ENCODE measurements at regions not wholly inside any gene's neighbourhood (a gene's known extent, or its start where the extent isn't known, plus 50 kb on each side); places are given as distances from the start of the nearest gene placed in this dataset.

DNA sequence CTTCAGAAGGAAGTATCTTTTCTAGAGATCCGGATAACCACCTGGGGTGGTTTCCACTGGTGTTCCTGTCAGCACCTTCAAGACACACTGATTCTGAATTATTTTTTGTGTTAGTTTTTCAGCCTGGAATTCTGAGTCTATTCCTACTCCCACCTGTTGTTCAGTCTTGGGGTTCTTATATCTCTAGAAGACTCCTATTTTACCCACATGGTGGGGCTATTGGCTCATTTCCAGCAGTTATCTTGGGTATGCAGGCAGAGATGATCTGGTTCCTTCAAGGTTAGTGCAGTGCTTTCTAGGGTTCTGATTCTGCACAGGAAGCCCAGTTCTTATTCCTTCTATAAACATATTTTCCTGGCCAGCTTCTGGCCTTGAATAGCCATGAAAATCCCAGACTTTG, 175.6 kb upstream of the PDE7B start:
- Histone ChIP-seq H4K20me1 (replicated peaks; ENCODE audit: insufficient read depth) (no peaks in the 10 kb centered on the region), H3K4me3 (no peak overlapping the region), H3K9me2 (ENCODE audit: insufficient read depth) (no peaks in the 10 kb centered on the region), H3K79me2 (replicated peaks; ENCODE audit: insufficient read depth) (no peaks in the 10 kb centered on the region), H2AFZ (no peak overlapping the region), H3K4me1 (ENCODE audit: insufficient read depth) (no peaks in the 10 kb centered on the region), H3K4me2 (no peak overlapping the region), H3F3A (replicated peaks; ENCODE audit: low read depth) (no peaks in the 10 kb centered on the region), H3K27ac (ENCODE audit: low read depth) (no peak overlapping the region), H3K27me3 (ENCODE audit: insufficient read depth) (no peaks in the 10 kb centered on the region), H3K36me3 (ENCODE audit: insufficient read depth) (no peaks in the 10 kb centered on the region)
- Mint-ChIP-seq H3K9me3 (no peaks in the 10 kb centered on the region), H3K27me3 (ENCODE audit: insufficient read depth, low read depth, poor library complexity) (peaks cover 4% of the 10 kb centered on the region), H3K27ac (no peak overlapping the region), H3K36me3 (ENCODE audit: low read depth) (no peaks in the 10 kb centered on the region), H3K4me3 (no peak overlapping the region), H3K4me1 (no peaks in the 10 kb centered on the region)
- ATAC-seq (peak; percentile 98), DNase-seq (ENCODE audit: low spot score) (peak; percentile 85)
- no peak for TF ChIP-seq EZH2phosphoT487 (IDR thresholded peaks at IDR 0.05; ENCODE audit: unreplicated experiment)
- TF ChIP-seq, protein P1, sequence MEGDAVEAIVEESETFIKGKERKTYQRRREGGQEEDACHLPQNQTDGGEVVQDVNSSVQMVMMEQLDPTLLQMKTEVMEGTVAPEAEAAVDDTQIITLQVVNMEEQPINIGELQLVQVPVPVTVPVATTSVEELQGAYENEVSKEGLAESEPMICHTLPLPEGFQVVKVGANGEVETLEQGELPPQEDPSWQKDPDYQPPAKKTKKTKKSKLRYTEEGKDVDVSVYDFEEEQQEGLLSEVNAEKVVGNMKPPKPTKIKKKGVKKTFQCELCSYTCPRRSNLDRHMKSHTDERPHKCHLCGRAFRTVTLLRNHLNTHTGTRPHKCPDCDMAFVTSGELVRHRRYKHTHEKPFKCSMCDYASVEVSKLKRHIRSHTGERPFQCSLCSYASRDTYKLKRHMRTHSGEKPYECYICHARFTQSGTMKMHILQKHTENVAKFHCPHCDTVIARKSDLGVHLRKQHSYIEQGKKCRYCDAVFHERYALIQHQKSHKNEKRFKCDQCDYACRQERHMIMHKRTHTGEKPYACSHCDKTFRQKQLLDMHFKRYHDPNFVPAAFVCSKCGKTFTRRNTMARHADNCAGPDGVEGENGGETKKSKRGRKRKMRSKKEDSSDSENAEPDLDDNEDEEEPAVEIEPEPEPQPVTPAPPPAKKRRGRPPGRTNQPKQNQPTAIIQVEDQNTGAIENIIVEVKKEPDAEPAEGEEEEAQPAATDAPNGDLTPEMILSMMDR (conservative IDR thresholded peaks at IDR 0.05; ENCODE audit: low read depth in 2 of 2): peak; percentile 84 to 86

DNA sequence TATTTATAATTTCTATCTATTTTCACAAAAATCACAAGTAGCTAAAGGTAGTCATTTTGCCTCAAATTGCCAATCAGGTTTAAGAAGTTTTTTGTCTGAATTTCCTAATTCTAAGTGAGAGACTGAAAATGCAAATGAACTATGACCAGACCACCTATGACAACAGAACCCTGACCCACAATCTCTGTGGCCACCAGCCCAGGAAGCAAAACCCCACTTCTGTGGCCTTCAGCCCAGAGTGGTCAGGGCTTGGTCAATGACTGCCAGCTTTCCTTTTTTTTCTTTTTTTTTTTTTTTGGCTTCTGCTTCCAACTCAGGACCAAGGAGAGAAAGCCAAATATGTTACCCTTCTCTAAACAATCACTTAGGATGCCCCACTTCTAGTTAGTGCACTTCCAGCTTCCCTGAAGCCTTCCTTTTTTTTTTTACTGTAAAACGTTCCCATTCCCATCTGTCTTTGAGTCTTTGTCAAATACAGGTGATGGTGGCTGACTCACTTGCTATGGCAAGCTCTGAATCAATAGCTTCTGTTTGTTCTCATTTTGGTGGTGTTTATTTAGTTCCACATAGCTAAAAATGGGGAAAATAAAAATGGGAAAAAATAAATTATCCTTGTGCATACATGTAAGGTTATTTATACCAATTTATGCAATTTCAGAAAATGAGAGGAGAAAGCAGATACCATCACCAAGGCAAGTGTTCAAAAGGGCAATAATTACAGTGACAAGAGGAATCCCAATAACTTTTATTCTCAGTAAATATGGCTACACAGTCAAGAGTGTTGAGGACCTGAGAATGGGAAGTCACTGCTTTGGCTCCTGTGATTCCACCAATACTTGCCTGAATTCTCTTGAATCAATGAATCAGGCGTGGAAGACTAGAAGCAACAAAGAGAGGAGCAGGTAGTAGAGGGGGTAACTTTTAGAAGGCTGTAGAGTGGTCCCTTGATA, 170.3 kb upstream of the PDE7B start:
- H3K79me2 ChIP-seq (replicated peaks; ENCODE audit: insufficient read depth): no peaks in the 10 kb centered on the region
- Mint-ChIP-seq H3K27ac (no peak overlapping the region), H3K4me3 (no peak overlapping the region), H3K27me3 (ENCODE audit: insufficient read depth, low read depth, poor library complexity) (peaks cover 3% of the 10 kb centered on the region), H3K9me3 (no peaks in the 10 kb centered on the region; the same call in 2 of the 3 replicates), H3K36me3 (ENCODE audit: low read depth) (no peaks in the 10 kb centered on the region), H3K4me1 (no peaks in the 10 kb centered on the region)
- no peaks in the 10 kb centered on the region for H3K9me2 ChIP-seq (ENCODE audit: insufficient read depth)
- DNase-seq (ENCODE audit: low spot score): no peak
- H3K4me1 ChIP-seq (ENCODE audit: insufficient read depth): no peaks in the 10 kb centered on the region
- no peak overlapping the region for H2AFZ ChIP-seq
- no peaks in the 10 kb centered on the region for H4K20me1 ChIP-seq (replicated peaks; ENCODE audit: insufficient read depth)
- H3K4me2 ChIP-seq: no peak overlapping the region
- no peak for ATAC-seq
- H3K27ac ChIP-seq (ENCODE audit: low read depth): no peak overlapping the region
- no peaks in the 10 kb centered on the region for H3K36me3 ChIP-seq (ENCODE audit: insufficient read depth)
- no peaks in the 10 kb centered on the region for H3F3A ChIP-seq (replicated peaks; ENCODE audit: low read depth)
- TF ChIP-seq EZH2 (IDR thresholded peaks at IDR 0.05; ENCODE audit: low read depth, unreplicated experiment) (no peak), STAT1 (IDR thresholded peaks at IDR 0.05; ENCODE audit: unreplicated experiment) (no peak)
- TF ChIP-seq, protein P2, sequence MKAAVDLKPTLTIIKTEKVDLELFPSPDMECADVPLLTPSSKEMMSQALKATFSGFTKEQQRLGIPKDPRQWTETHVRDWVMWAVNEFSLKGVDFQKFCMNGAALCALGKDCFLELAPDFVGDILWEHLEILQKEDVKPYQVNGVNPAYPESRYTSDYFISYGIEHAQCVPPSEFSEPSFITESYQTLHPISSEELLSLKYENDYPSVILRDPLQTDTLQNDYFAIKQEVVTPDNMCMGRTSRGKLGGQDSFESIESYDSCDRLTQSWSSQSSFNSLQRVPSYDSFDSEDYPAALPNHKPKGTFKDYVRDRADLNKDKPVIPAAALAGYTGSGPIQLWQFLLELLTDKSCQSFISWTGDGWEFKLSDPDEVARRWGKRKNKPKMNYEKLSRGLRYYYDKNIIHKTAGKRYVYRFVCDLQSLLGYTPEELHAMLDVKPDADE (IDR thresholded peaks at IDR 0.05): no peak
- TF ChIP-seq, protein P3, sequence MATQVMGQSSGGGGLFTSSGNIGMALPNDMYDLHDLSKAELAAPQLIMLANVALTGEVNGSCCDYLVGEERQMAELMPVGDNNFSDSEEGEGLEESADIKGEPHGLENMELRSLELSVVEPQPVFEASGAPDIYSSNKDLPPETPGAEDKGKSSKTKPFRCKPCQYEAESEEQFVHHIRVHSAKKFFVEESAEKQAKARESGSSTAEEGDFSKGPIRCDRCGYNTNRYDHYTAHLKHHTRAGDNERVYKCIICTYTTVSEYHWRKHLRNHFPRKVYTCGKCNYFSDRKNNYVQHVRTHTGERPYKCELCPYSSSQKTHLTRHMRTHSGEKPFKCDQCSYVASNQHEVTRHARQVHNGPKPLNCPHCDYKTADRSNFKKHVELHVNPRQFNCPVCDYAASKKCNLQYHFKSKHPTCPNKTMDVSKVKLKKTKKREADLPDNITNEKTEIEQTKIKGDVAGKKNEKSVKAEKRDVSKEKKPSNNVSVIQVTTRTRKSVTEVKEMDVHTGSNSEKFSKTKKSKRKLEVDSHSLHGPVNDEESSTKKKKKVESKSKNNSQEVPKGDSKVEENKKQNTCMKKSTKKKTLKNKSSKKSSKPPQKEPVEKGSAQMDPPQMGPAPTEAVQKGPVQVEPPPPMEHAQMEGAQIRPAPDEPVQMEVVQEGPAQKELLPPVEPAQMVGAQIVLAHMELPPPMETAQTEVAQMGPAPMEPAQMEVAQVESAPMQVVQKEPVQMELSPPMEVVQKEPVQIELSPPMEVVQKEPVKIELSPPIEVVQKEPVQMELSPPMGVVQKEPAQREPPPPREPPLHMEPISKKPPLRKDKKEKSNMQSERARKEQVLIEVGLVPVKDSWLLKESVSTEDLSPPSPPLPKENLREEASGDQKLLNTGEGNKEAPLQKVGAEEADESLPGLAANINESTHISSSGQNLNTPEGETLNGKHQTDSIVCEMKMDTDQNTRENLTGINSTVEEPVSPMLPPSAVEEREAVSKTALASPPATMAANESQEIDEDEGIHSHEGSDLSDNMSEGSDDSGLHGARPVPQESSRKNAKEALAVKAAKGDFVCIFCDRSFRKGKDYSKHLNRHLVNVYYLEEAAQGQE (IDR thresholded peaks at IDR 0.05; ENCODE audit: unreplicated experiment): no peak
- H3K27me3 ChIP-seq (ENCODE audit: insufficient read depth): no peaks in the 10 kb centered on the region
- no peak overlapping the region for H3K4me3 ChIP-seq

Data from GM23338 (cell line).